ENCODE measurements at regions not wholly inside any gene's neighbourhood (a gene's known extent, or its start where the extent isn't known, plus 50 kb on each side); places are given as distances from the start of the nearest gene placed in this dataset.
"Not testable (repeated sequence)": the region's sequence is repeated elsewhere in the genome, so short reads cannot be mapped to it uniquely, and the experiment has no call there.

DNA sequence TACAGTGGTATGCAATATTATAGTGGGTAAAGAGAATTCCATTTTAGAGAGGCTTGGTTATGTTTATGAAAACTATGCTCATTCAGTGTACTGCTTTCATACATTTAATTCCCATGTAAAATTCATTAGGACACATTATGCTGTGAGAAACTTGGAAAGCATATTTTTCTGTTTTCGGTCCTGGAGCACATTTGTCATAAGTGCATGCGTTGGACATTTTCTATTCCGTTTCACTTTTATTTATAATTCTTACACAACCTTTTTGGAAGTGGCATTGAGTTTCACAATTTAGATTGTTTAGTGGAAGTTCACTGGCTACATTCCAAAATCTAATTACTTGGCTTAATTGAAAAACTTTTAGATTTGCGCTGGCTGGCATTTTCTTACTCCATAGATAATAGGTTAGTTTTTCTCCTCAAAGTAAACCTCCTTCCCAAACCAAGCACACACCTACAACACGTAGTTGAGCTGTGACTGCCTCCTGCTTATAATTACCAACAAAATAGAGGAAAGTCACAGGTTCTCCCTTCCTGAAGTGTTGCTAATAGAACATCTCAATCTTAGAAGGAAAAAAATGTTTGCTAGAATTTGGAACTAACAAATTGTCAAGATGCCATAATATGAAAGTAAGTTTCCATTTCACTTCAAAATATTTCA, 938.5 kb downstream of the TRHDE start:
- DNase-seq (ENCODE audit: low spot score), result no peak

DNA sequence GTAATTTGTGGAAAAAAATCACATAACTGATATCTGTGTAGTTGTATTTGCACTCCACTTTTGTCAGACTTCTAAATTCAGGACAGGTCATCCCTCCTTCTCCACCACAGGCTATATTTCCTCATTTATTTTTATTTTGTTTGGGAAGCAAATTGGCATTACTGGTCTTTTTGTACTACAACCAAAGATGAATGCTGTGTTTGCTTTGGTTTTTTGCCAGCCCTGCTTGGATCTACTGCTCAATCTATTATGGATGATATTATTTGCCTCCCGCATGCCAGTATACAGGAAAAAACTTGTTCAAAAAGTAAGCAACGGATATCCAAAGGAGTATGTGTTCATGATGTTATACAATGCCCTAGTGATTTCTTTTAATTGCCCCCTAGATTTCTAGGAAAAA, 948.8 kb downstream of the TRHDE start:
- DNase-seq (ENCODE audit: low spot score), result no peak

DNA sequence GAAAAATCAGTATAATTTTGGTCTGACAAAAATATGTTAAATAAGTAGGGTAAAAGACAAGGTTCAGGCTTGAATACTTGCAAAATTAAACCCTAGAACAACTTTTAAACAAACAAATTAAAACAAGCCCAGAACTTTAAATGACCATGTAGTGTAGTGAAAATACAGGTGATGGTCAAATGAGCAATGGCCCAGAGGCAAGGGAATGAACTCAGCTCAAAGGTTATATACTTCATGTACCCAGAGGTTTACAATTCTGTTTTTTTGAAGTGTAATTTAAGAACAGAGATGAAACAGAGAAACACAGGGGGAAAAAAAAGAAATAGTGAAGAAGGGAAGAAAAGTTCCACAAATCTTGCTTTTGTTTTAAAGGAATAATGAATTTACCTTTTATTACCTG, 949.2 kb downstream of the TRHDE start:
- no peak for DNase-seq (ENCODE audit: low spot score)

DNA sequence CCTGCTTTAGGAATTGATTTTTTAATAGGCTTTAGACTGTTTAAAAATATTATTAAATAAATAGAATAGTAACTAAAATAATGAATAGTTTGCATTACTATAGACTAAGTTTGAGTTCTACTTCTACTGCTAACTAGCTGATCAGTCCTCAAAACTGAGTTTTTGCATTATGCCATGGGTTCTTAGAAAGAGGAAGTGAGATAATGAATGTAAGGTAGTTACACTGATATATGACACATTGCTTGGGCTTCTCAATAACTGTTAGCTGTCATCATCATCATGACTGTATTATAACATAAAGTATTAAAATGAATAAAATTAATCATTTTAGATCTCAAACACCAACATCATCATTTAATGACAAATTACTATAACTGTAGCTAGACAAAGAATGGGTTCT, 949.7 kb downstream of the TRHDE start:
- DNase-seq (ENCODE audit: low spot score), result no peak

DNA sequence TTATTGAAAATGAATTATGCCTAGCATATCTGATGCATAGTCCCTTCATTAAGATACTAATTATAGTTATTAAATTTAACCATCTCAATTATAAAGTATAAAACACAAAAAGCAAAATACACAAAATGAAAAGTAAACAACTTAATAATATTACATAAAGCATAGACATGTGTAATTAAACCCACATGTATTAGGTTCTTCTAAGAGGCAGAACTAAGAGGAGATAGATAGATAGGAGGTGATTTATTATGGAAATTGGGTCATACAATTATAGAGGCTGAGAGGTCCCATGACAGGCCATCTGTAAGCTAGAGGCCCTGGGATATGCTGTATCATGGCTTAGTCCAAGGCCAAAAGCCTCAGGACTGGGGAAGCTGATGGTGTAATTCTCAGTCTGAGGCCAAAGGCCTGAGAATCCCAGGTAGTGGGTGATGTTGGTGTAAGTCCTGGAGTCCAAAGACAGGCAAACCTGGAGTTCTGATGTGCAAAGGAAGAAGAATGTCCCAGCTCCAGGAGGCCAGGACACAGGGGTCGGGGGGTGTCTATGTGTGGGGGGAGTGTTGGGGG, 953.3 kb downstream of the TRHDE start:
- no peak for DNase-seq (ENCODE audit: low spot score)

DNA sequence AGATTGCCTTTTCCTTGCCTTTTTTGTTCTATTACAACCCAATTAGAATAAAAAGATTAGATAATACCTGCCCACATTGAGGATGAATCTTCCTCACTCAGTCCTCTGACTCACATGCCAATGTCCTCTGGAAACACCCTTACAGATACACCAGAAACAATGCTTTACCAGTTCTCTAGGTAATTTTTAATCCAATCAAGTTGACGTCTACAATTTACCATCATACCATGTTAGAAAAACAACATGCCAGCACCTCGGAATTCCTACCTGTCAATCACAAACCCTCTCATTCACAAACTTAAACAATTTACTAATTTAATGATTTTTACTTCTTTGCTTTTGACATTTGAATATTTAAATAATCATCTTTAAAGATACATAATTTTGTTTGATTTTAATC, 953.8 kb downstream of the TRHDE start:
- no peak for DNase-seq (ENCODE audit: low spot score)

DNA sequence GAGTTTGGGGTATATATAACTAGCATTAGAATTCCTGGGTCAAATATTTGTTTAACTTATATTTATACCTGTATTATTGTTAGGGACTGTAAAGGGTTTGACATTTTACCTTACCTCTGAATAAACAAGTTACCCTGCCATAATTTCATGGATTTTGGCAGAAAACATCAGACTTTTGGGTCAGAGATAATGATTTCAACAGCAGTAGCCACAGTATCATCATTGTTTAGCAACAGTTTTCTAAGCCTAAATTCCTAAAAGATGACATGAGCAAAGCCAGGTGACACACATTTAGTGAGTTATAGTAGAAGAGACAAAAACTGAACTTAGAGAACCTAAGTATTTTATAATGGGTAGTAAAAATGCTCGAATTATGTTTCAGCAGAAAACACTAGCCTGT, 954.4 kb downstream of the TRHDE start:
- no peak for DNase-seq (ENCODE audit: low spot score)

DNA sequence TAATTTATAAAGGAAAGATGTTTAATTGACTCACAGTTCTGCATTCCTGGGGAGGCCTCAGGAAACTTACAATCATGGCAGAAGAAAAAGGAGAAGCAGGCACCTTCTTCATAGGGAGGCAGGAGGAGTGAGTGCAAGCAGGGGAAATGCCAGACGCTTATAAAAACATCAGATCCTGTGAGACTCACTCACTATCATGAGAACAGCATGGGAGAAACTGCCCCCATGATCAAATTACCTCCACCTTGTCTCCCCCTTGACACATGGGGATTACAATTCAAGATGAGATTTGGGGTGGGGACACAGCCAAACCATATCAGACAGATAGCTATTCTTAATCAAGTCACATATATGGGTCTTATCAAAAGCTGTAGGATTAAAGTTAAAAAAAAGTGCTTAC, 956.7 kb downstream of the TRHDE start:
- not testable (repeated sequence) for DNase-seq (ENCODE audit: low spot score)

DNA sequence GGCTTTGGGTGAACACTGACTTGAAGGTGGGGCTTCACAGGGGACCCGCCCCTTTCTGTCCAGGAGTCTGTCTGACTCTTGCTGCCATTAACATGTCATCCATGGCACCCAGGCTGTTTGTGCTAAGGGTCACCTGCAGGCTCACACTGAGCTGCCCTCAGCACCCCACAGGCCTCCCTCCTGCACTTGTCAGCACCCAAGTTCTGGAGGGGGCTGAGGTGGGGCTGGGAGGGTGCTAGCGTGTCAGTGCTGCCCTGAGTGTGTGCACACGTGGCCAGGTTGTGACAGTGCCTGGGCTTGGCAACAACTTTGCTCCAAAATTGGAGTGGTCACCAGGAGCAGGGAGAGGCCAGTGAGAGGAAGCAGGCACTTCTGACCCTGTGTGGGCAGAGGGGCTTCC, 963.2 kb downstream of the TRHDE start:
- DNase-seq (ENCODE audit: low spot score), result no peak

DNA sequence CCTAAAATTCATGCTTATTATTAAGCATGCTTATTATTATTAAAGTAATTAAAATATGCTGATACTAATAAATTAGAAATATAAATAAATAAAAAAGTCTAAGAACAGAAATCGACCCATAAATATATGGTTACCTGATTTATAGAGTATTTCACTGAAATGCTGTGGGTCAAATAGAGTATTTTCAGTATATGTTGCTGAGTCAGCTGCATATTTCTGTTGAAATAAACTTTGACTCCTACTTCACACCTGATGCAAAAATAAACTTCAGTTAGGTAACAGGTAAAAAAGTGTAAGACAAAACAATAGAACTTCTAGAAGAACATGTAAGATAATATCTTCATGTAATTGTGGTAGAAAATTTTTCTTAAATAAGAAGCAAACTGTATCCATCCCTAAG, 967.9 kb downstream of the TRHDE start:
- DNase-seq (ENCODE audit: low spot score), result no peak

DNA sequence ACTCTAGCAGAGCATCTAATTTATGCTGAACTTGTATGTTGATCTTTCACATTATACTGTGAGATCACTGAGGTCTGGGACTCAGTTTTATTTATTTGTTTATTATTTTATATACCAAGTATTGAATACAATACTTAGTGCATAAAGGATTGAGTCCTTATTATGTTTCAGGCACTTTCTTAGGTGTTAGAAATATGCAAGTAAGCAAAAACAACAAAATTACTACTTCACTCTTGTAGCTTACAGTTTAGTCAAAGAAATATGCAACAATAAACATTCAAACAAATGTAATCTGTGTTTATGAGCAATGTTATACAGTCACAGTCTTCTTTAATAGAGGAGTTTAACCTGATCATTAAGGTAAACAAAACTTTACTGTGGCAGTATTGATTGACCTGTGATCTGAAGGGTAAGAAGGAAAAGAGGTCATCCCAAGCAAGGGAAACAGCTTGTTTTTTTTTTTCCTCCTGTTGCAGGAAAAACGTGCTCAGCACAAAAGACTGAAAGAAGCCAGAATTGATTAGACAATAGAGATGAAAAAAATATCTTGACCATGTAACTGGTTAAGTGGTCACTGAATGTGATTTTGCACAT, 990.7 kb downstream of the TRHDE start:
- DNase-seq (ENCODE audit: low spot score), result no peak

DNA sequence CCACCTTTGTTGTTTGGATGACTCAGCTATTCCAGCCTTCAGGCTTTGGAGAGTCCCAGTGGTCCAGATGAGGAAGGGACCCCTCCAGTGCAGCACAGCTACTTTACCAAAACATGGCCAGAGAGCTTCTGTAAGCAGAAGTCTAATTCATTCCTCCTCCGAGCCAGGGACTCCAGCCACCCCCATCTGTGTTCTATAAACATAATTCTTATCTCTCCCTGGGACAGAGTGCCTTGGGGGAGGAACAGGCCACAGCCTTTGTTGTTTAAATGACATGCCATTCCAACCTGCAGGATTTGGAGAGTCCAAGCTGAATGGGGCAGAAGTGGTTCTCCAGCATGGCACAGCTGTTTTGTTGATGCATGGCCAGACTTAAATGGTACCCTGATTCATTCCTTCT, 994.0 kb downstream of the TRHDE start:
- no peak for DNase-seq (ENCODE audit: low spot score)

DNA sequence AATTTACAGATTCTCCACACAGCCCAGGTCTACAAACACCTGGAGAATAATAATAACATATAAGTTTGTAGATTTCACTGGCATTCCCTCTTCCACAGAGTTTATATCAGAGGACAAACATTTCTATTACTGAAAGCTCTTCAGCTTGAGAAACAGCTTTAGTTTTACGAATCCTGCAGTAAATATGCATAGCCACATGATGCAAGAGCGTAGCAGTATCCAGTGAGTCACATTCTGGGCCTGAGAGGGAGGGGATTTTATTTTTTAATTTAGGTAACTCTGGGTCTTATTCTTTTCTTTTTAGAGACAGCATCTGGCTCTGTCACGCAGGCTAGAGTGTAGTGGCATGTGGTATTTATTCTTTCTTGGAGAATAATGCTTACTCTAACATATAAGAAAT, 1002.8 kb downstream of the TRHDE start:
- no peak for DNase-seq (ENCODE audit: low spot score)

DNA sequence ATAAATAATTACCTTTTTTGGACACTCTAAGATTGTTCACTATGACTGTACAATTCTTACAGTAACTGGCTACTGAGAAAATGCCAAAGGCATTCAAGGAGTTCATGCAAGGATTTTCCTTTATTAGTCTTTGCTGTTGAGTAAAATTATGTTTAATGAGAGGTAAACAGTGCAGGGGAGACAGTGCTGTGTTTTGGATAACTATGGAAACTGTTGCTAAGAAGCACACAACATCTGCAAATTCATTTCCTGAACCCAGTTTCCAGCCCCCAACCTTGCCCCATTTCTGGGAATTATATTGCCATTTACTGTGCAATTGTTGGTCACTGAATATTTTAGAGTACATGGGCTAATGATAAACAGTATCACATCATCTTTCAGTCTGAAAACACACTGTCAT, 1005.8 kb downstream of the TRHDE start:
- no peak for DNase-seq (ENCODE audit: low spot score)

DNA sequence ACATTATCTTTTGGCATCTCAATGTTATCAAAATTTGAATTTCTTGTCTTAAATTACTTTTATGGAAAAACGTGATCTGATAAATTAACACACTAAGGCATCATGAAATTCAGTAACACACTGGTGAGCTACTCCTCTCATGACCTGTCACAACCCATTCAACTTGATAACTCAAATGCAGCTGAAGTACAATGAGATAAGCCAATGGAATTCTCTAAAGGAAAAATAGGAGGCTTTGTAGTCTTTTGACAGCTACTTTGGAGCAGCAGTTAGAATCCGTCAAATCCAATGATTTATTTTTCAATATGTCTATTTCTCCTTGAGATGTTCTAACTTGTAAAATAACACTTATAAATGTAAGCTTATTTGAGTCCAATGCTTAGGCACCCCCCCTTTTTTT, 1029.4 kb downstream of the TRHDE start:
- DNase-seq (ENCODE audit: low spot score), result no peak

DNA sequence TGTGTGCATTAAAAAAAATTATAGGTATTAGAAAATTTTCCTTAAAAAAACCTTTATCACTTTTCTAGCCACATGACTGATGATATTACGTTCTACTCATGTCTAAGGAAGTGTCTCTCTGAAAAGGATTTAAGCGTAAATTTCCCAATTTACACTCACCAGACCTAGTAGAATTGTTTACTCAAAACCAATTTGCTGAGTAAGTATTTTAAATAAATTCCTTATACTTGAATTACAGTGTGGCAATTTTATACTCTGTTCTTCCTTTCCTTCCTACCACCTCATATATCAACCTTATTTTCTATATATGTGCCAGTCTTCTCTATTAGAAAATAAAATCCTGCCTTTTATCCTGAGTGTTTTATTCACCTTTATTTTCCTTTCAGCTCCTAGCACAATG, 1035.1 kb downstream of the TRHDE start:
- DNase-seq (ENCODE audit: low spot score), result no peak

DNA sequence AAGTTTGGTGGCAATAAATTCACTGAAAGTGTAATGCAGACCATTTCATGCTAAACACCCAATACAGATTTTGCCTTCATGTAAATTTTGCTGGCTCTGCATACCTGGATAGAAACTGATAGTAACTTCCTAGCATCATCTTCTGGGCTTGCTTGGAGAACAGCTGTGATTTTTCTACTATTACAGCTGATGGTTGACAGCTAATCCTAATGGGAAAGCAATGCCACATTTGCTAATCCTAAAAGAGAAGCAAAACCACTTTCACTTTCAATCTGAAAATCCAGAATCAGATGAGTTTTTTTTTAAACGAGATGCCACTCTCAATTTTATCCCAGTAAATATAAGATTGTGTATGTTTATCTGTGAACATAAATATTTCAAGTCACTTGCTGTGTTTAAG, 1035.9 kb downstream of the TRHDE start:
- no peak for DNase-seq (ENCODE audit: low spot score)

DNA sequence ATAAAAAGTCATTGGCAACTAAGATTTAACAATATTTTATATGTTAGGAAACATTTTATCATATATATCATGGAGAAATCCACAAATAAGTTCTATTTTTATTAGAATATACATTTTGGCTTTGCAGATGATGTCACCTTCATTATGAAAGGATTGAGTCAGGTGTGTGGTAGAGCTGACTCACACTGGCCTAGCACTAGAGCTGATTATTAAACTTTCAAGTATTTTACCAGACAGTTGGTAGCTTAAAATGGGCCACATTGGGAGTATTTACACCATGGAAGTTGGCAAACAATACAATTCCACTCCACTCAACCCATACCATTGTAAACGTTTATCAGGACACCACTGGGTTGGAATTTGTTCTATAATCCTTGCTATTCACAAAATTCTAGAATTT, 1036.6 kb downstream of the TRHDE start:
- no peak for DNase-seq (ENCODE audit: low spot score)

DNA sequence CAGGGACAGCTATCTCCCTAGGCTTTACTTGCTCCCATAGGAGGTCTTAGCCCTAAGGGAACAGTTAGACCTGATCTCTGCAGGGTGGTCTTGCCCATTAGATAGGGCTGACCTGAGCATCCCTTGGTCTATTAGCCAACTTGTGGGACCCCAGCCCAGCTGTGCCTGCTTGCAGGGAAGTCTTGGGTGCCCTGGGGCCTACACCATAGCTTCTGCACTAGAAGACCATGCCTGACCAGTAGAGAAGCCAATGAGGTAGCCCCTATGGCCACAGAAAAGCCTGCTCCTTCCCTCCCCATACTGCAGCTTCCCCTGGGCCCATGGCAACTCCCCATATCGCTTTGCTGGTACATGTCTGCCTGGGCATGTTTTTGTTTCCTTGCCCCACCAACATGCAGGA, 1049.1 kb downstream of the TRHDE start:
- no peak for DNase-seq (ENCODE audit: low spot score)

DNA sequence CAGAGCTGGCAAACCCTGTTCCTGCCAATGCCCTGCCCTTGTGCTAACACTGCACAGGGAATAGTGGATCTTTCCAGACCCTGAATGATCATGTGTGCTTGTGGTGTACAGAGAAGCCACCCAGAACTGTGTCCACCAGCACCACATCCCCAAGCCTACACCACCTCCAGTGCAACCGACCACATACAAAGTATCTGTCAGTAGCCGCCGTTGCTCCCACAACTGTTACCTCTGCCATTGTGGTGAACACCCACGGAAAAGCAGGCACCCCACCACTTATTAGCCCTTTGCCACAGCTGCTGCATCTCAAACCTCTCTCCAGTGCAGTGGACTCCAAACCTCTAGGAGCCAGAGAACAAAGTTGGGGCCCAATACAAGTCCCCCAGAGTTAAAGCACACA, 1049.6 kb downstream of the TRHDE start:
- no peak for DNase-seq (ENCODE audit: low spot score)

DNA sequence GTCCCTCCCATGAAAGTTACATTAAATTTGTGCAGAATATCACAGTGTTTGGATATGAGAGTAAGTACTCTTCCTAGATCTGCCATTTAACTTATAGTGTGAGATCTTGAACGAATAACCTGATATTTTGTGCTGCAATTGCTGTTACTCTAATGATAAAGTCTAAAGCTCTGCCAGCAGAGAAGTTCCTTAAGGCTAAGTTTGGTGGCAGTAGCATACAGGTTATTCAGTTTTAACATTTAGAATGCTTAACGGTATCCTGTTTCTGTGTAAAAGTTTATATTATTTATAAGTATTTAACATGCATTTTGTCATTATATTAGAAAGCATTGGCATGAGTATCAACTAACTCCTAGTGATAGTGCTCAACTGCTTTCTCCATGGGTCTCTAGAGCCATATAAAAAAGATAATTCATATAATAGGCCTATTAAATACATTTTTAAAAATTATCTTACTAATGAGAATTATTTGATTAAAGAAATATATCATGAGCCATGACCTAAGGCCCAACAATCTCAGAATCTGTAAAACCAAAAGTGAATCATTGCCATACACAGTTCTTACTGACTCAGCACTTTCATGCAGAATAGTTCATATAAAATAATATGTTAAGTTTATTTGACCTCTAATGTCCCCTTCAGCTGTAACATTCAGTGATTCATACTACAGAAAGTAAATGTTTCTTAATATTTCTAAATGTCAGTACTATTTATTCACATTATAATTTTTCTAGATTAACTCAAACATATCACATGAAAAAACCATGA, 1058.6 kb downstream of the TRHDE start:
- no peak for DNase-seq (ENCODE audit: low spot score)

DNA sequence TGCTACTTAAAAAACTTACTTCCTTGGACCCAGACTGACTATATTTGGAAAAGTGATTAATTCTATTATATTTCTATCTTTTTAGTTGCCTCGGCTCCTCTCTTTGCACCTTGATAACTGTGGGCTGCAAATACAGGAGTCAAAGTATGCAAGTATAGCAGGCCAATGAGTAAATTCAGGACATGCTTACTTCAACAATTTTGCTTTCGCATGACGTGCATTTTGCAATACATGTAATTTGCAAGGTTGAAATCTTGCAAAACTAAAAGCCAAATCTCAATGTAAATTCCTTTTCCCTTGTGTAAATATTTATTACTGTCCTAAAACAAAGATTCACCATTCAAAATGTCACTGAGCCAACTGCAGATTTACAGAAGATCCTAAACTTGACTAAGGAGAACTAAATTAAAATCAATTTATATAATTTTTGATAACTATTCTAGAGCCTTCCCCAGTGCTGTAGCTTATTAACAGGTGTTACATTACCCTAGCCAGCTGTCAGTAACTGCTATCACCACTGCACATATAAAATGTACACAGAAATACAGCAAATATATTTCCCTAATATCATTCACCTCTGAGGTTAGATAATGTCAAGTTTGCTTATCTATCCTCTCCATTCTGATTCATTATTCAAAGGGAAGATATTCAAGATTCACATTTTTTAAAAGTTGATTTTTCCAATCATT, 1069.5 kb downstream of the TRHDE start:
- DNase-seq (ENCODE audit: low spot score), result no peak

DNA sequence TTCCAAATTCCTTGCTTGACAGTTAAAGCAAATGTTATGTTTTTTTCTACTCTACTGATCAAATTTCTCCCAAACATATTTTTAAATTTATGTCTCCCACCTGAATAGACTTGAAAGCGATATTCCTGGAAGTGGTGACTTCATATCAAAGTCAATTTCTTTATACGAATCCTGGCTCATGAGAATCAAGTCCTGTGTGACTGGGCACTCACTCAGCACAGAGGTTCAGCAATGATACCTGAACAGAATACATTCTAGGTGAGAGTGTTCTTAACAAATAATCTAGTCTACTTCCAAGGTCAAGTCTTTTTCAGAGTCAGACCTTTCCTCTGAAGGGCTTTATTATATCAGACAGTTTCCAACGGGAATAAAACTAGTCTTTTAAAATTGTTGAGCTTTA, 1070.6 kb downstream of the TRHDE start:
- no peak for DNase-seq (ENCODE audit: low spot score)

Measured in D341Med (cell line).